ENCODE measurements at regions not wholly inside any gene's neighbourhood (a gene's known extent, or its start where the extent isn't known, plus 50 kb on each side); places are given as distances from the start of the nearest gene placed in this dataset.

GRCh38 chr19:34084396-34085145 lies 87.7 kb upstream of the LSM14A start:
- Mint-ChIP-seq H3K4me3 (no peak overlapping the region), H3K9me3 (peaks cover 16% of the 10 kb centered on the region), H3K27ac (peak overlapping the region; percentile 91), H3K27me3 (ENCODE audit: low read depth) (no peaks in the 10 kb centered on the region), H3K36me3 (peaks cover 7% of the 10 kb centered on the region), H3K4me1 (peaks cover 42% of the 10 kb centered on the region)
- TF ChIP-seq ZNF121 (CRISPR knock-in tag; IDR thresholded peaks at IDR 0.05) (peak; percentile 92), ZMAT4 (CRISPR knock-in tag; IDR thresholded peaks at IDR 0.05) (no peak), MAX (CRISPR knock-in tag; IDR thresholded peaks at IDR 0.05) (no peak)
- DNase-seq (ENCODE audit: low spot score) (no peak), ATAC-seq (peak; percentile 59)
- ChIA-PET POLR2A (no interaction called here), CTCF (interaction anchor here (1.0 to 2.4 kb wide), 6 partner anchors 12 to 307 kb away, joined by 3 to 26 read pairs (median 11); no protein-coding TSS in a partner anchor)

GRCh38 chr19:34085336-34085735 lies 87.0 kb upstream of the LSM14A start:
- Mint-ChIP-seq H3K4me3 (no peak overlapping the region), H3K27ac (peak overlapping the region; percentile 91), H3K36me3 (peaks cover 7% of the 10 kb centered on the region), H3K4me1 (peaks cover 42% of the 10 kb centered on the region), H3K27me3 (ENCODE audit: low read depth) (no peaks in the 10 kb centered on the region), H3K9me3 (peaks cover 16% of the 10 kb centered on the region)
- ChIA-PET POLR2A (no interaction called here), CTCF (interaction anchor here (1.0 to 2.4 kb wide), 6 partner anchors 11 to 307 kb away, joined by 3 to 26 read pairs (median 11); no protein-coding TSS in a partner anchor)
- DNase-seq (ENCODE audit: low spot score) = no peak
- TF ChIP-seq ZNF423 (CRISPR knock-in tag; IDR thresholded peaks at IDR 0.05) (peak; percentile 46; the same call in 1 of the 2 replicates), GRHL2 (CRISPR knock-in tag; IDR thresholded peaks at IDR 0.05; ENCODE audit: insufficient replicate concordance, severe bottlenecking) (no peak)
- peak; percentile 35 for ATAC-seq

- Mint-ChIP-seq H3K4me1 (peaks cover 27% of the 10 kb centered on the region), H3K27ac (peak overlapping the region; percentile 10; the same call in 1 of the 2 replicates), H3K27me3 (ENCODE audit: low read depth) (no peaks in the 10 kb centered on the region), H3K4me3 (no peak overlapping the region), H3K9me3 (peaks cover 16% of the 10 kb centered on the region), H3K36me3 (peaks cover 7% of the 10 kb centered on the region)
- DNase-seq (ENCODE audit: low spot score) (no peak), ATAC-seq (no peak)
- TF ChIP-seq ATF1 (CRISPR knock-in tag; IDR thresholded peaks at IDR 0.05) (no peak), IRF1 (CRISPR knock-in tag; IDR thresholded peaks at IDR 0.05) (no peak), NFYB (CRISPR knock-in tag; conservative IDR thresholded peaks at IDR 0.05; ENCODE audit: low read depth) (no peak), ZNF317 (CRISPR knock-in tag; IDR thresholded peaks at IDR 0.05; ENCODE audit: borderline replicate concordance, low read depth) (no peak), KAT7 (CRISPR knock-in tag; IDR thresholded peaks at IDR 0.05; ENCODE audit: borderline replicate concordance) (no peak), MAX (CRISPR knock-in tag; IDR thresholded peaks at IDR 0.05) (no peak), SOX15 (CRISPR knock-in tag; IDR thresholded peaks at IDR 0.05) (no peak), OVOL2 (CRISPR knock-in tag; IDR thresholded peaks at IDR 0.05; ENCODE audit: borderline replicate concordance) (no peak), ZNF138 (CRISPR knock-in tag; conservative IDR thresholded peaks at IDR 0.05) (no peak), TP53 (CRISPR knock-in tag; IDR thresholded peaks at IDR 0.05) (no peak)
- CTCF ChIA-PET = interaction anchor here (1.5 to 2.7 kb wide), 2 partner anchors 8 to 310 kb away, joined by 5 to 13 read pairs; no protein-coding TSS in a partner anchor
- POLR2A ChIA-PET = interaction anchor here (0.6 kb wide), 1 partner anchor 373 kb away, joined by 3 read pairs; no protein-coding TSS in a partner anchor
These were observed 84.0 kb upstream of the LSM14A start for GRCh38 chr19:34088292-34088691.

GRCh38 chr19:34089566-34089965 lies 82.7 kb upstream of the LSM14A start:
- no peak overlapping the region for H3K27ac Mint-ChIP-seq
- H3K27me3 Mint-ChIP-seq (ENCODE audit: low read depth) = no peaks in the 10 kb centered on the region
- H3K36me3 Mint-ChIP-seq = peaks cover 7% of the 10 kb centered on the region
- ATAC-seq (no peak), DNase-seq (ENCODE audit: low spot score) (no peak)
- ChIA-PET POLR2A (no interaction called here), CTCF (interaction anchor here (2.7 kb wide), 1 partner anchor 311 kb away, joined by 13 read pairs; no protein-coding TSS in a partner anchor)
- no peak for TF ChIP-seq IRF2 (CRISPR knock-in tag; IDR thresholded peaks at IDR 0.05; ENCODE audit: borderline replicate concordance, low read depth)
- TF ChIP-seq ZBTB43 (CRISPR knock-in tag; IDR thresholded peaks at IDR 0.05) = no peak
- no peak for TF ChIP-seq TP53 (CRISPR knock-in tag; IDR thresholded peaks at IDR 0.05)
- TF ChIP-seq FOXK1 (CRISPR knock-in tag; IDR thresholded peaks at IDR 0.05) = no peak
- TF ChIP-seq ZMAT4 (CRISPR knock-in tag; IDR thresholded peaks at IDR 0.05) = no peak
- peaks cover 16% of the 10 kb centered on the region for H3K9me3 Mint-ChIP-seq
- no peak overlapping the region for H3K4me3 Mint-ChIP-seq
- peaks cover 19% of the 10 kb centered on the region for H3K4me1 Mint-ChIP-seq
